Heart left ventricle (tissue), 16 donors: ENCODE measurements at regions not wholly inside any gene's neighbourhood (a gene's known extent, or its start where the extent isn't known, plus 50 kb on each side); places are given as distances from the start of the nearest gene placed in this dataset.

Experiments
- ATAC-seq, 4 donors: fragments of 200-7000 bp; cut with Tn5 transposase; one replicate each; pipeline ENCODE4 v1.9.1; 2020 to 2022; ENCODE audit warnings: moderate library complexity in 4 of 4, mild to moderate bottlenecking in 3 of 4, moderate number of reproducible peaks in 1 of 4
- DNase-seq, 5 donors: peaks; one replicate each; pipeline ENCODE4 v3.0.0-alpha.2; 2020
- H3K27ac ChIP-seq, 12 donors: fragments of 200-600 bp; sonication (generic) in 4 of 12; one replicate each; pipeline versions ENCODE4 v1.5.0 to v1.8.0; 2016 to 2022; ENCODE audit warnings: mild to moderate bottlenecking in 2 of 12
- H3K27me3 ChIP-seq, 9 donors: fragments of 200-600 bp; sonication (generic) in 2 of 9; one replicate each; pipeline versions ENCODE4 v1.5.1 to v1.8.0; 2016 to 2022; ENCODE audit warnings: mild to moderate bottlenecking in 3 of 9
- H3K36me3 ChIP-seq, 9 donors: fragments of 200-600 bp; sonication (generic) in 2 of 9; one replicate each; pipeline versions ENCODE4 v1.5.0 to v1.8.0; 2018 to 2022; ENCODE audit warnings: mild to moderate bottlenecking in 2 of 9
- H3K4me1 ChIP-seq, 12 donors: fragments of 200-600 bp; sonication (generic) in 4 of 12; one replicate each; pipeline versions ENCODE4 v1.5.0 to v1.8.0; 2016 to 2022; ENCODE audit warnings: mild to moderate bottlenecking in 3 of 12
- H3K4me3 ChIP-seq, 12 donors: fragments of 200-600 bp; sonication (generic) in 4 of 12; one replicate each; pipeline versions ENCODE4 v1.5.0 to v1.8.0; 2017 to 2022; ENCODE audit warnings: mild to moderate bottlenecking in 9 of 12, moderate library complexity in 4 of 12
- H3K9me3 ChIP-seq, 12 donors: fragments of 200-600 bp; sonication (generic) in 4 of 12; one replicate each; pipeline versions ENCODE4 v1.5.0 to v1.8.0; 2016 to 2022; ENCODE audit warnings: mild to moderate bottlenecking in 1 of 12
- CTCF ChIP-seq, 12 donors: fragments of 200-600 bp; sonication (generic) in 4 of 12; IDR thresholded peaks; one replicate each; pipeline versions ENCODE4 v1.5.0 to v1.8.0; 2018 to 2022; ENCODE audit warnings: antibody characterized with exemption in 12 of 12, mild to moderate bottlenecking in 5 of 12
- POLR2A ChIP-seq, 2 donors: fragments of 450-650 bp; IDR thresholded peaks; one replicate each; pipeline ENCODE4 v1.6.1; 2017; ENCODE audit warnings: antibody characterized with exemption in 2 of 2, mild to moderate bottlenecking in 2 of 2, moderate library complexity in 2 of 2
- WGBS, 4 donors: extraction: QIAGEN DNeasy Blood & Tissue Kit in 2 of 4; methylation state at CpG; one replicate each; pipeline versions ENCODE4 v1.1.5 to v1.1.7; 2013 to 2018; 5-methylcytosine and 5-hydroxymethylcytosine counted together
- intact Hi-C, 10 donors: fragments of 100-400 bp; cut with DNase I; formaldehyde crosslinking; loops; one replicate each; pipeline versions ENCODE4 v1.11.1 to v1.14.2; 2022
- donor health status: ischemic (EF 13 %, LVEDD 7.1; RV severe dilation, severe dysfunction).
- donor health status: healthy with polysubstance abuse.
- donor health status: DM: no; HTN: yes; CAD: no.
- donor health status: DM: no; HTN: no; CAD: no.
- donor health status: ischemic (EF 25% LVEDD 6.9; RV normal size, moderate dysfunction).
- donor health status: ischemic (EF 25% LVEDD 5.7; RV mildly dilated, moderate dysfunction).
- donor health status: healthy.
- donor health status: DM: yes; HTN: yes; CAD: no.
- donor health status: ischemic (EF 35%, LVEDD 5.7; RV mildly dilated, moderate dysfunction).
- donor health status: nonischemic (EF 11% LVEDD 7.7; RV severe dilation, severe dysfunction).
- donor health status: DM: yes; HTN: yes; CAD: no.
- donor health status: PGD.
- donor health status: ischemic (EF 29% LVEDD 5.4; RV normal size, mild dysfunction).
- donor health status: nonischemic (EF 23%, LVEDD 6.1; RV moderate dilation, normal function).

- H3K27ac ChIP-seq: no peak overlapping the region
- no peaks in the 10 kb centered on the region for H3K9me3 ChIP-seq
- intact Hi-C loops: no loop called here
- no peaks in the 10 kb centered on the region for H3K4me1 ChIP-seq
- H3K36me3 ChIP-seq: no peaks in the 10 kb centered on the region
- WGBS, 4 donors: 44 to 68% (median 61%) methylated on average over 1 of the region's 1 CpG
- DNase-seq (no peak), ATAC-seq (no peak)
- no peak overlapping the region for H3K4me3 ChIP-seq
- peaks cover 0 to 10% (median 0%) of the 10 kb centered on the region in 9 donors for H3K27me3 ChIP-seq
- TF ChIP-seq CTCF (IDR thresholded peaks at IDR 0.05) (no peak), POLR2A (IDR thresholded peaks at IDR 0.05) (no peak)
Measured at GRCh38 chr1:200319148-200319547, 90.7 kb downstream of the ZNF281 start.

- no peak overlapping the region for H3K4me3 ChIP-seq
- no peaks in the 10 kb centered on the region for H3K4me1 ChIP-seq
- H3K27me3 ChIP-seq: peaks cover 0 to 15% (median 0%) of the 10 kb centered on the region in 9 donors
- no peak for TF ChIP-seq CTCF (IDR thresholded peaks at IDR 0.05)
- TF ChIP-seq POLR2A (IDR thresholded peaks at IDR 0.05): no peak
- ATAC-seq: no peak
- no peak overlapping the region for H3K27ac ChIP-seq
- WGBS, 4 donors: 90 to 93% (median 90%) methylated on average over 2 of the region's 2 CpGs
- H3K9me3 ChIP-seq: no peaks in the 10 kb centered on the region
- intact Hi-C loops: no loop called here
- no peaks in the 10 kb centered on the region for H3K36me3 ChIP-seq
- no peak for DNase-seq
Measured at GRCh38 chr1:200317236-200317635, 92.6 kb downstream of the ZNF281 start.

- Histone ChIP-seq H3K27me3 (peaks cover 0 to 15% (median 0%) of the 10 kb centered on the region in 9 donors), H3K9me3 (no peaks in the 10 kb centered on the region), H3K4me1 (no peaks in the 10 kb centered on the region), H3K36me3 (no peaks in the 10 kb centered on the region), H3K27ac (no peak overlapping the region), H3K4me3 (no peak overlapping the region)
- intact Hi-C loops: no loop called here
- TF ChIP-seq CTCF (IDR thresholded peaks at IDR 0.05) (no peak), POLR2A (IDR thresholded peaks at IDR 0.05) (no peak)
- DNase-seq (no peak), ATAC-seq (no peak)
- WGBS, 4 donors: 58 to 73% (median 62%) methylated on average over 7 of the region's 7 CpGs
Measured at GRCh38 chr1:200316148-200316803, 93.6 kb downstream of the ZNF281 start.

- 72 to 83% (median 76%) methylated on average over 5 of the region's 5 CpGs for WGBS, 4 donors
- Histone ChIP-seq H3K27me3 (peaks cover 0 to 15% (median 0%) of the 10 kb centered on the region in 9 donors), H3K4me3 (no peak overlapping the region), H3K36me3 (no peaks in the 10 kb centered on the region), H3K27ac (no peak overlapping the region), H3K9me3 (no peaks in the 10 kb centered on the region), H3K4me1 (no peaks in the 10 kb centered on the region)
- no peak for TF ChIP-seq CTCF (IDR thresholded peaks at IDR 0.05)
- TF ChIP-seq POLR2A (IDR thresholded peaks at IDR 0.05): no peak
- intact Hi-C loops: no loop called here
- no peak for DNase-seq
- ATAC-seq: no peak
Measured at GRCh38 chr1:200314085-200314750, 95.6 kb downstream of the ZNF281 start.
